Parathyroid adenoma (tissue), 2 donors: ENCODE measurements at regions not wholly inside any gene's neighbourhood (a gene's known extent, or its start where the extent isn't known, plus 50 kb on each side); places are given as distances from the start of the nearest gene placed in this dataset.

Experiments
- H2AFZ ChIP-seq: fragments of 300-600 bp; sonication (generic); one replicate; pipeline ENCODE4 v1.7.0; 2017; ENCODE audit warnings: antibody characterized with exemption, mild to moderate bottlenecking
- H3K27ac ChIP-seq: fragments of 300-600 bp; sonication (generic); one replicate; pipeline ENCODE4 v1.7.0; 2017
- H3K27me3 ChIP-seq: fragments of 300-600 bp; sonication (generic); one replicate; pipeline ENCODE4 v1.7.0; 2017; ENCODE audit warnings: low read length; ENCODE audit not compliant: control insufficient read depth, insufficient read depth
- H3K36me3 ChIP-seq: fragments of 300-600 bp; sonication (generic); one replicate; pipeline ENCODE4 v1.7.0; 2017; ENCODE audit warnings: low read length; ENCODE audit not compliant: control insufficient read depth, insufficient read depth
- H3K4me1 ChIP-seq: fragments of 300-600 bp; sonication (generic); one replicate; pipeline ENCODE4 v1.7.0; 2017; ENCODE audit warnings: control low read depth
- H3K4me2 ChIP-seq: fragments of 300-600 bp; sonication (generic); one replicate; pipeline ENCODE4 v1.7.0; 2017; ENCODE audit warnings: low read length
- H3K4me3 ChIP-seq: fragments of 300-600 bp; sonication (generic); one replicate; pipeline ENCODE4 v1.7.0; 2017; ENCODE audit warnings: low read depth, low read length
- H3K79me2 ChIP-seq: fragments of 300-600 bp; sonication (generic); one replicate; pipeline ENCODE4 v1.7.0; 2017; ENCODE audit warnings: control low read depth
- H3K9ac ChIP-seq: fragments of 300-600 bp; sonication (generic); one replicate; pipeline ENCODE4 v1.7.0; 2017; ENCODE audit warnings: mild to moderate bottlenecking
- H3K9me3 ChIP-seq: fragments of 300-600 bp; sonication (generic); one replicate; pipeline ENCODE4 v1.7.0; 2017; ENCODE audit warnings: low read length; ENCODE audit not compliant: control insufficient read depth
- TF ChIP-seq, protein P1 (sequence below): fragments of 300-600 bp; sonication (generic); IDR thresholded peaks from one replicate; pipeline ENCODE4 v1.7.0; 2017; ENCODE audit warnings: antibody characterized with exemption, mild to moderate bottlenecking
- donor health status: primary hyperparathyroidism.

GRCh38 chr18:78918707-78919106, 60.9 kb upstream of the SALL3 start:
- Histone ChIP-seq H3K27me3 (no peaks in the 10 kb centered on the region), H2AFZ (no peak overlapping the region), H3K4me3 (no peak overlapping the region), H3K36me3 (no peaks in the 10 kb centered on the region), H3K79me2 (no peaks in the 10 kb centered on the region), H3K4me2 (no peak overlapping the region), H3K4me1 (no peaks in the 10 kb centered on the region), H3K9me3 (no peaks in the 10 kb centered on the region), H3K27ac (no peak overlapping the region), H3K9ac (no peak overlapping the region)
- TF ChIP-seq, protein P1, sequence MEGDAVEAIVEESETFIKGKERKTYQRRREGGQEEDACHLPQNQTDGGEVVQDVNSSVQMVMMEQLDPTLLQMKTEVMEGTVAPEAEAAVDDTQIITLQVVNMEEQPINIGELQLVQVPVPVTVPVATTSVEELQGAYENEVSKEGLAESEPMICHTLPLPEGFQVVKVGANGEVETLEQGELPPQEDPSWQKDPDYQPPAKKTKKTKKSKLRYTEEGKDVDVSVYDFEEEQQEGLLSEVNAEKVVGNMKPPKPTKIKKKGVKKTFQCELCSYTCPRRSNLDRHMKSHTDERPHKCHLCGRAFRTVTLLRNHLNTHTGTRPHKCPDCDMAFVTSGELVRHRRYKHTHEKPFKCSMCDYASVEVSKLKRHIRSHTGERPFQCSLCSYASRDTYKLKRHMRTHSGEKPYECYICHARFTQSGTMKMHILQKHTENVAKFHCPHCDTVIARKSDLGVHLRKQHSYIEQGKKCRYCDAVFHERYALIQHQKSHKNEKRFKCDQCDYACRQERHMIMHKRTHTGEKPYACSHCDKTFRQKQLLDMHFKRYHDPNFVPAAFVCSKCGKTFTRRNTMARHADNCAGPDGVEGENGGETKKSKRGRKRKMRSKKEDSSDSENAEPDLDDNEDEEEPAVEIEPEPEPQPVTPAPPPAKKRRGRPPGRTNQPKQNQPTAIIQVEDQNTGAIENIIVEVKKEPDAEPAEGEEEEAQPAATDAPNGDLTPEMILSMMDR: no peak

DNA sequence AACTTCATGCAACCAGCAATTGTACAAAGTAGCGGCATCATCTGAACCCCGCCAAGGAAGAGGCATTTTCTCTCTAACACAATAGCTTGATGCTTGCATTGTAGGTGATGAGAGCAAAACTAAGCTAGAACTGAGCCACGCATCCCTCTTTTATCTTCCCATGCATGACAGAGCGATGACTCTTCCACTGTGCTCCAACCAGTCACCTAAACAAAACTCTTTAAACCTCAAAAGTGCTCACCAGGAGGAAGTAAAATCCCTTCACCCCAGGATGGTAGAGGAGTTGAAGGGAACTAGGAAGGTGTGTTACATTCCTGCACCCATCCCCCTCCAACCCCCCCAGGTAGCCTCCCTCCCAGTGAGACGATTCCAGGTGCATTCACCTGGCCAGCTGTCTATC, 59.7 kb upstream of the SALL3 start:
- Histone ChIP-seq H3K4me2 (no peak overlapping the region), H2AFZ (no peak overlapping the region), H3K79me2 (no peaks in the 10 kb centered on the region), H3K36me3 (no peaks in the 10 kb centered on the region), H3K4me1 (no peaks in the 10 kb centered on the region), H3K27ac (no peak overlapping the region), H3K9ac (no peak overlapping the region), H3K9me3 (no peaks in the 10 kb centered on the region), H3K27me3 (no peaks in the 10 kb centered on the region), H3K4me3 (no peak overlapping the region)
- TF ChIP-seq, protein P1: no peak

DNA sequence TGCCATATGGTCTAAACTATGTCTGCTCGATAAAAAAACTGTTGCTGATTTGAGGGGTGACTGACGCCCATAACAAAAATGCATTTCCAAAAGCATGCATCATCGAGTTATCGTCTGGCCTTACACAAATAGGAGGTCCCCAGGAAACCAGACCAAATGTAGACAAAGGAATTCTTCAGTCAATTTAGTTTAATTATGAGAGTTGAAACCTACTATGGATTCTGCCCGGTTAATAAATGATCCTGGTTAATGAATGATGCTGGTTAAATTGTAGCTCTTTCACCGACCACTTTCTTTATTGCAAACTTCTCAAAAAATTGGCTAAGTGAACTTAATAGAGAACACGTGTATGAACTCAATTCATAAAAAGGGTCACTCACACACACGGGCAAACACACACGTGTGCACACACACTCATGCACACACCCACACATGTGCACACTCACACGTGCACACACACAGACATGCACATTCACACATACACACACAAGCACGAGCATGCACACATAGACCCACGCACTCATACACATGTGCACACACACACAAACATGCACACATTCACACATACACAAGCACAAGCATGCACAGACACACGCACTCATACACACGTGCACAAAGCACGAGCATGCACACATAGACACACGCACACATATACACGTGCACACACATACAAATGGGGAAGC, 59.0 kb upstream of the SALL3 start:
- no peaks in the 10 kb centered on the region for H3K9me3 ChIP-seq

GRCh38 chr18:78922856-78923255, 56.8 kb upstream of the SALL3 start:
- Histone ChIP-seq H3K4me1 (no peaks in the 10 kb centered on the region), H3K9ac (no peak overlapping the region), H3K36me3 (no peaks in the 10 kb centered on the region), H3K9me3 (no peaks in the 10 kb centered on the region), H3K27ac (no peak overlapping the region), H3K27me3 (no peaks in the 10 kb centered on the region), H3K4me3 (no peak overlapping the region), H3K79me2 (no peaks in the 10 kb centered on the region), H3K4me2 (no peak overlapping the region), H2AFZ (no peak overlapping the region)
- TF ChIP-seq, protein P1: no peak

More for the DNA sequence above, 59.0 kb upstream of the SALL3 start:
- no peaks in the 10 kb centered on the region for H3K27me3 ChIP-seq
- no peak overlapping the region for H3K4me3 ChIP-seq
- H3K4me2 ChIP-seq: no peak overlapping the region
- H3K9ac ChIP-seq: no peak overlapping the region
- TF ChIP-seq, protein P1: no peak
- H3K27ac ChIP-seq: no peak overlapping the region
- no peaks in the 10 kb centered on the region for H3K36me3 ChIP-seq
- no peaks in the 10 kb centered on the region for H3K79me2 ChIP-seq
- no peak overlapping the region for H2AFZ ChIP-seq
- H3K4me1 ChIP-seq: no peaks in the 10 kb centered on the region

- Histone ChIP-seq H3K27ac (no peak overlapping the region), H3K79me2 (no peaks in the 10 kb centered on the region), H3K4me1 (no peaks in the 10 kb centered on the region), H3K9ac (no peak overlapping the region), H3K4me2 (no peak overlapping the region), H3K27me3 (no peaks in the 10 kb centered on the region), H2AFZ (no peak overlapping the region), H3K9me3 (no peaks in the 10 kb centered on the region), H3K4me3 (no peak overlapping the region), H3K36me3 (no peaks in the 10 kb centered on the region)
- TF ChIP-seq, protein P1: no peak
Measured at GRCh38 chr18:78924301-78924700, 55.3 kb upstream of the SALL3 start.
